ACC112 (cell line): ENCODE measurements at regions not wholly inside any gene's neighbourhood (a gene's known extent, or its start where the extent isn't known, plus 50 kb on each side); places are given as distances from the start of the nearest gene placed in this dataset.

Experiments
- H2AFZ ChIP-seq: fragments of 200-600 bp; sonication (generic); one replicate; pipeline ENCODE4 v1.6.0; 2017; ENCODE audit warnings: antibody characterized with exemption, low read length; ENCODE audit not compliant: unreplicated experiment
- H3K27ac ChIP-seq: fragments of 200-600 bp; sonication (generic); 2 replicates; pipeline ENCODE4 v1.5.1; 2014; ENCODE audit warnings: low read depth, mild to moderate bottlenecking, antibody characterized with exemption, low read length, moderate library complexity
- H3K27me3 ChIP-seq: fragments of 200-600 bp; sonication (generic); 2 replicates; pipeline ENCODE4 v1.6.1; 2014; ENCODE audit warnings: mild to moderate bottlenecking, antibody characterized with exemption, low read length, moderate library complexity, mixed read lengths; ENCODE audit not compliant: insufficient read depth
- H3K36me3 ChIP-seq: fragments of 200-600 bp; sonication (generic); 2 replicates; pipeline ENCODE4 v1.6.1; 2016; ENCODE audit warnings: mild to moderate bottlenecking, antibody characterized with exemption, low read length, moderate library complexity, mixed read lengths; ENCODE audit not compliant: insufficient read depth
- H3K4me1 ChIP-seq: fragments of 200-600 bp; sonication (generic); one replicate; pipeline ENCODE4 v1.6.1; 2016; ENCODE audit warnings: low read length, mixed read lengths; ENCODE audit not compliant: insufficient read depth, unreplicated experiment, control insufficient read depth
- H3K4me3 ChIP-seq: fragments of 200-600 bp; sonication (generic); 2 replicates; pipeline ENCODE4 v1.5.1; 2014; ENCODE audit warnings: mild to moderate bottlenecking, low read depth, low read length
- H3K79me2 ChIP-seq: fragments of 200-600 bp; sonication (generic); one replicate; pipeline ENCODE4 v1.6.0; 2016; ENCODE audit warnings: low read length; ENCODE audit not compliant: control insufficient read depth, unreplicated experiment, insufficient read depth

DNA sequence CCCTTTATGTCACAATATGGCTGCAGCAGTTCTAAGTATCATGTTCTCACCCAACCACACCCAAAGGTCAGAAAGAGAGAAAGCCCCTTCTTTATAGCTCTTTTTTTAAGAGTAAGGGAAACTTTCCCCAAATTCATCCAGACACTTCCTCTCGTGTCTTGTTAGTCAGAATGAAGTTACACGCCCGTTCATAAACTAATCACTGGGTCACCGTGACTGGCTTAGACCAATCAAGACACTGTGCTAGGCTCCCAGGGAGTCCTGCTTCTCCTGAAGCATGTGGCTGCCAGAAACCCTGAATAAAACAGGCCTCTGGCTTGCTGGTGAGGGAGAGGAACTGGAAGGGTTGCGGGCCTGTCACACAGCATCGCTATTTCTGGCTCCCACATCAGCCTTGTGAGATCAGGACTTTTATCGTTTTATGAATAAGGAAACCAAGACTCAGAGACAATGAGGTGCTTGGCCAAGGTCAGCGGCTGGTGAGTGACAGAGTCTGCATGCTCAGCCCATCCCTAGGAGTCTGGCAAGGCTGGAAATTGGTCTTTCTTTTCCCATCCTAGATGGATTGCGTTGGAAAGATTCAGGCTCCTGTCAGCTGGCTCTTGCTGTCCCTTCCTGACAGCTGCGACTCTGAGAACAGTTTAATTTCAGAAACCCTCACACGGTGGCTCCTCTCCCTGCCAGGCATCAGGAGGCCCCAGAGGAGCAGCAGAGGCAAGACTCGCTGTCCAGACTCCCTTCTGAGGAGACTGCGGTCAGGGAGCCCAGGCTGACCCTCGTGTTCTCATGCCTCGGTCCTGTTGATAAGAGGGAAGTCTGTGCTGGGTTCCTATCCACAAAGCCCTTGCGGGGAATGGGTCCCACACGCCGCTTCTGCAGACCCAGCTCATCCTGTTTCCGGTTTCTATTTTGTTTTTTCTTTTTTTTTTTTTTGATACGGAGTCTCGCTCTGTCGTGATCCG, 104.5 kb upstream of the TAF1B start:
- Histone ChIP-seq H3K27me3 (no peaks in the 10 kb centered on the region), H3K4me3 (peak overlapping the region; percentile 66)

DNA sequence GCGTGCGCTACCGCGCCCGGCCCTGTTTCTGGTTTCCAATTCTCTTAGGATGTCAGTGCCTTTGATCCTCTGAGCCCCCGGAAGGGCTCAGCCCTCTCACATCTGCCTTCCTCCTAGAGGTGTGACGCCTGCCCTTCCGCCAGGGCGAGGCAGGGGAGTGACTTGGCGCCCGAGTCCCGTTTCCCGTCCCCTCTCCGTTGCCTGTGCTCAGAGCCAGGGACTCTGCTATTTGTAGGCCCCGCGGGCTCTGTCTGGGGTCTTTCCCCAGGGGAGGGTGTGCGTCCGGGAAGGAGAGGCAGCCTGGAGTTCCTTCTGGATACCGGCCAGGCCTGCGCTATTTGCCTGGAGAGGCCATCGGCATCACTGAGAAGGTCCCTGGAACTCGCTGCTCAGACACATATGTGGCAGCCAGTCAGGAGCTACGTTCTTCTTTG, 103.7 kb upstream of the TAF1B start:
- Histone ChIP-seq H2AFZ (peak overlapping the region; percentile 75), H3K4me3 (peak overlapping the region; percentile 66), H3K27ac (no peak overlapping the region), H3K79me2 (no peaks in the 10 kb centered on the region), H3K36me3 (no peaks in the 10 kb centered on the region), H3K27me3 (no peaks in the 10 kb centered on the region), H3K4me1 (peaks cover 13% of the 10 kb centered on the region)

More for the DNA sequence above, 104.5 kb upstream of the TAF1B start:
- Histone ChIP-seq H3K79me2 (no peaks in the 10 kb centered on the region), H3K4me1 (peaks cover 11% of the 10 kb centered on the region), H3K27ac (no peak overlapping the region), H2AFZ (peak overlapping the region; percentile 75), H3K36me3 (no peaks in the 10 kb centered on the region)

DNA sequence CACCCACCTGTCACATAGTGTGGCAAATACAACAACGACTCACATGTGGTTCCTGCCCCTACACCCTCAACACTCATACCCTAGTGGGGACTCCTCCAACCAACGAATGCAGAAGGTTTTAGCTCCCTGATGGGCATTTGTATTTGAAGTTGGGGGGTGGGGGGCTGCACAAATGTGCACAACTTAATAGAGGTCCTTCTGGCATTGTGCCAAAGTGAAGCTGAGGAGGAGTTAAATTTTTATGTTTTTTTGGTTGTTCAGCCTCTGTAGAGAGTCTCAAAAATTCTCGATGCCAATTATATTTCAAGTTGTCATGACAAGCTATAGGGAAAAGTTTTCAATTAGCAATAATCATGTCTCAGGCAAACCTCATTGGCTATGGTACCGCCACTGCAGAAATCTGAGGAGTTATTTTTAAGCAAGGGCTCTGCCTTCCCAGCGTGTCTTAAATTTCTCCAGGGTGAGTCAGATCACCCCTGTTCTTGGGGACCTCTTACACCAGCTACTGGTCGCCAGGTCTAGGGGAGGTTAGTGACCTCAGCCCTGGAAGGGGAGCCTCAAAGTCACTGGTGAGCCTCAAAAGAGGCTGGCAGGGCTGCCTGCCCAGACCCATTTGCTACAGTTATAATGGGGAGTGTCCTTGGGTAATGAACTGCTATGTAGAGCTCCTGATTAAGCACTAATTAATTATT, 102.7 kb upstream of the TAF1B start:
- Histone ChIP-seq H3K36me3 (no peaks in the 10 kb centered on the region), H3K79me2 (no peaks in the 10 kb centered on the region), H3K4me1 (peaks cover 23% of the 10 kb centered on the region), H3K4me3 (no peak overlapping the region), H3K27me3 (no peaks in the 10 kb centered on the region), H2AFZ (no peak overlapping the region), H3K27ac (no peak overlapping the region)

DNA sequence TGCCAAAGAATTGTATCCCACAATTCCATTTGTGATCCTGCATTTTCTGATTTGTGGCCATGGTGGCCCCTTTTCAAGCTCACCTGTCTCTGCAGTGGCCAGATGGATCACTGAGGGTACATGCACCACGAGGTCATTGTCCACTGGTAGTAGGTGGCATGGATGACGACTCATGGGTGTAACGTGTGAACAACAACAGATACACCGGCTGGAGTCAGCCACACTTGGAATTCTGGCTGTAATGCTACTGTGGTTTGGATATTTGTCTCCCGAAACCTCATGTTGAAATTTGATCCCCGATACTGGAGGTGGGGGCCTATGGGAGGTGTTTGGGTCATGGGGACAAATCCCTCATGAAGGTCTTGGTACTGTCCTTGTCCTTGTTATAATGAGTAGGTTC, 102.2 kb upstream of the TAF1B start:
- Histone ChIP-seq H3K27ac (no peak overlapping the region), H3K79me2 (no peaks in the 10 kb centered on the region), H2AFZ (no peak overlapping the region)

DNA sequence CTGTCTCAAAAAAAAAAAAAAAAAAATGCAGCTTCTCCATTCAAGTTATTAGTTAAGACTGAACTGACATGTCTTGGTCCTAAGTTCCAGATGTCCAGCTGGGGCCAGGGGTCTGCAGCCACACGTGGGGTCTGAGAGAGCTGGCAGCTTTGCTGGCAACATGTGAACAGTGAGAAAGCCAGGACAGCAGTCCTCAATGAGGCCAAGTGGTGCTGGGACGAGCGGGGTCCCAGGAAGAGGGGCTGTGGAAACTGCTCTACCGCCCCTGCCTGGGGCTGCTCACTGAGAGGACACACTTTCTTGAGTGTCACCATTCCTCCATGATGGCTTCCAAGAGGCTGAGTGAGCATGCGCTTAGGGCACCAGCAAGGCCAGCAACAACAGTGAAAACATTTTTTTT, 100.7 kb upstream of the TAF1B start:
- peaks cover 23% of the 10 kb centered on the region for H3K4me1 ChIP-seq
- no peaks in the 10 kb centered on the region for H3K27me3 ChIP-seq
- H3K27ac ChIP-seq: no peak overlapping the region
- no peak overlapping the region for H3K4me3 ChIP-seq
- H2AFZ ChIP-seq: no peak overlapping the region
- no peaks in the 10 kb centered on the region for H3K79me2 ChIP-seq
- no peaks in the 10 kb centered on the region for H3K36me3 ChIP-seq

More for the DNA sequence above, 102.2 kb upstream of the TAF1B start:
- Histone ChIP-seq H3K4me3 (no peak overlapping the region), H3K36me3 (no peaks in the 10 kb centered on the region), H3K27me3 (no peaks in the 10 kb centered on the region), H3K4me1 (peaks cover 23% of the 10 kb centered on the region)

DNA sequence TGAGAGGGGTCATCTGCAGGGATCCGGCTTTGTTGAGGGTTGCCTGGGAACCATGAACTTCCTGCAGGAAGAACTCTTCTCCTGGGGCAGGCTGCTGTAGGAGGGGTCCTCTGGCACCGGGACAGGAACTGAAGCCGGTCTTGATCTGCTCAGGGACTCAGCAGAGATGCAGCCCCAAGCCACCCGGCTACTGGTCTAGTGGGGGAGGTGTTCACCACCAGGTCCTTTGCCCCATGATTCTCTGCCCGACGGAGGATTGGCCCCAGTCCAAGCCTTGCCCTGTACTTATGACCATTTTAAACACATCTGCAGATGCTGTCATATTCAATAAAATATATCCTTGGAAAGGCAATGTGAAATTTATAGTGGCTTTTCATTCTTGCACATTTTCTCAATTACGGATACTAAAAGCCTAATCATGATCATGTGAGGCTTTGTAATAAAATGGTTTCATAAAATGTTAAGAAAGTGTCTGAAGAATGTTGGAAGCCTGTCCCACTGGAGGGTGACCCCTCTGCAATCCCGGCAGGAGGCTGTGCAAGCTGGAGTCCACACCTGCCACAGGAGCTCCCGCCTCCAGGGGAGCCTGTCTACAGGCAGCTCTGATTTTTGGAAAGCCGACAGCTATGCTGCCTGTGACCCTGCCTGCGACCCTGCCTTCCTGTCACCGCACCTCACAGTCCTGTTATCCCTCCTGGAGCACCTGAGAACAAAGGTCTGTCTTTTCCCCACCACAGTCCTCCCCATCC, 98.8 kb upstream of the TAF1B start:
- H2AFZ ChIP-seq: no peak overlapping the region
- H3K4me1 ChIP-seq: peaks cover 16% of the 10 kb centered on the region
- H3K4me3 ChIP-seq: no peak overlapping the region
- no peaks in the 10 kb centered on the region for H3K36me3 ChIP-seq
- H3K27me3 ChIP-seq: no peaks in the 10 kb centered on the region
- H3K27ac ChIP-seq: no peak overlapping the region
- no peaks in the 10 kb centered on the region for H3K79me2 ChIP-seq

DNA sequence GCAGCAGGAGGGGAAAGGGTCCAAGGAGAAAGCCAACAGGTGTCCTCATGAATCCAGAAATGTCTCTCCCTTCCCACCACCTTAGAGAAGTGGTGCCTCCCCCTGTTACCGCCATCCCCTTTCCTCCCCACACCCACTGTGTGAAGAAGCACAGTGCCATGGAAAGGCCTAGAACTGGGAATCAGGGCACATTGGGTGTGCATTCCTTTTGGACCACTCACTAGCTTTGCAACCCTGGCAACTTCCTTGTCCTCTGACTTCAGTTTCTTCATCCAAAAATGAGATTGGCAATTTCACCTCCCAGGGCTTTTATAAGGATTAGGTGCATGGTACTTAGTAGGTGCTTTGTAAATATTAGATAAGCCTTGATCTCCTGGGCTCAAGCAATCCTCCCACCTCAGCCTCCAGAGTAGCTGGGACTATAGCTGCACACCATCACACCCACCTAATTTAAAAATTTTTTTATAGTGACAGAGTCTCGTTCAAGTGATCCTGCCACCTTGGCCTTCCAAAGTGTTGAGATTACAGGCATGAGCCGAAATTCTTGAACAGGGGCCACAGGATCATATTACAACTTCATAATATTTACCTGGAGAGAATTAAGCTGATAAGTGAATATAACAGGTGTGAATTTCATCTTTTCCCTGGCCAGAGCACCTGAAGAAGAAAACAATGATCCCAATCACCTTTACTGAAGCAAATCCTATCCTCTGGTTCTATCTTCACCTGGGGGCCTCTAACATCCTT, 97.9 kb upstream of the TAF1B start:
- Histone ChIP-seq H3K4me3 (no peak overlapping the region), H3K4me1 (peaks cover 16% of the 10 kb centered on the region), H3K27me3 (no peaks in the 10 kb centered on the region), H3K36me3 (no peaks in the 10 kb centered on the region), H3K79me2 (no peaks in the 10 kb centered on the region), H2AFZ (no peak overlapping the region), H3K27ac (no peak overlapping the region)

DNA sequence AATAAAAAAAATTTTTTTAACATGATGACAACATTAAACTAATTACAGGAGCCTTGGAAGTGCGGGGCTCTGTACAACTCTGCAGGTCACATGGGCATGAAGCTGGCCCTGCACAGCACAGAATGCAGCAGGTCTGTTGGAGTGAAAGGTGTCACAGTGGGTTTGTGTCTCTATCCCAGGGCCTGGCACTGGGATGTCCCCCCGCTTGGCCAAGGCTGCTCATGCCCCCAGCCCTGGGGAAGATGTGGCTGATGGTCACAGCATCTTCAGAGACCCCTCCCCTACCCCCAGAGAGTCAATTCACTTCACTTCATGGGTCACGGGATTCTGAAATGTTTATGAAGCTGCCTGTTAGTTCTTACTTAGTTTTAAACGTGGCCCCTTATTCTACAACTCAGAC, 95.9 kb upstream of the TAF1B start:
- Histone ChIP-seq H3K4me1 (peaks cover 16% of the 10 kb centered on the region), H3K79me2 (no peaks in the 10 kb centered on the region), H3K36me3 (no peaks in the 10 kb centered on the region), H2AFZ (no peak overlapping the region), H3K27me3 (no peaks in the 10 kb centered on the region), H3K4me3 (no peak overlapping the region), H3K27ac (no peak overlapping the region)

DNA sequence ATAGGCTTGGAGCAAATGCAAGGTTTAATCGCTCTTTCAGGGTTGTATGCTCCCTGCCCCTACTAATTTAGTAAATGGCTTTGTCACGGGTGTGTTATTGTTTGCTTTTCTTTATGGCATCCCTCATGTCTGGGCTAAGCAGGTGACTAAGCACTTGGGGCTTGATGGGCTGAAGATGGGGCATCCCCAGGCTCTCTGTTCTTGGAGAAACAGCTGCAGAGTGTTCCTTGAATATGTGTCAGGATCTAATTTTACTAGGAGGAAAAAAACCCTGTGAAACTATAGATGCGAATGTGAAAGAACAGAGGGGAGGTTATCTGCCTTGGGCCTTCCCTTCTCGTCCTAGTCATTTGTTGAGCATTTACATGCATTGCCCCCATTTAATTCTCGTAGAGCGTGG, 94.7 kb upstream of the TAF1B start:
- H3K4me3 ChIP-seq: no peak overlapping the region
- H3K36me3 ChIP-seq: no peaks in the 10 kb centered on the region
- H2AFZ ChIP-seq: no peak overlapping the region
- H3K4me1 ChIP-seq: peaks cover 28% of the 10 kb centered on the region
- H3K27ac ChIP-seq: no peak overlapping the region
- H3K27me3 ChIP-seq: no peaks in the 10 kb centered on the region
- no peaks in the 10 kb centered on the region for H3K79me2 ChIP-seq
